ENCODE measurements at regions not wholly inside any gene's neighbourhood (a gene's known extent, or its start where the extent isn't known, plus 50 kb on each side); places are given as distances from the start of the nearest gene placed in this dataset.

DNA sequence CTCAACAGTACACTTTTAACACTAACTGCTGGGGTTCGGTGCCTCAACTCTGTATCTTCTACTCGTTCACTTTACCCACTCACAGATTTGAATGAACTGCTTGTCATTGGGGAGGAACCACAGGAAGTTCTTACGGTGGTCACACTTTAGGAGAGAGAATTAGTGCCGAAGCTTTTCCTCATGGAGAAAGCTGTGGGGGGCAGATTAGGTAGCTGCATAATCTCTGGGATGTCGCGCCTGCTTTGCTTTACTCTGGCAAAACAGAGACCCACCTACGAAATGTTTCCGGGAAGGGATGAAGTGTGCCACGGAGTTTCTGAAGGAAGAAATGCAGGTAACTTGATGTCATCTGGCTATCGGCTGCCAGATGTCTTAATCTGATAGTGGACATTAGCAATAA, 949.7 kb upstream of the TENM3 start:
- no peak for DNase-seq

DNA sequence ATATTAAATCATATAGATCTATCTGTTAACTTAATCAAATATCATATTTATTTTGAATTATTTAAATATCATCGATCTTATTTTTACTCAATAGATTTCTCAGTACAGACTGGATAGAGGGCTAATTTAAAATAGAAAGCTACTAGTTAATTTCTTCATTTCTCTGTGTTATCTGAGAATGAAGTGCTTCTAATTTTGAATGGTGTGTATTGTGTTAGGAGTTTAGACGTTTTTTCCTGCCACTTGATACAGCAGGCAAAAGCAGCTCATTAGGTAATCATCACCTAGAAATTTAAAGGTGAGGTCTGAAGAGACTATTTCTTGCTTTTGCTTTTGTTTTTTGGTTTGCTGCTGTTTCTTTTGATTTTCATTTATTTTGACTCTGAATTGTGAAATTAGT, 948.8 kb upstream of the TENM3 start:
- DNase-seq, result no peak

DNA sequence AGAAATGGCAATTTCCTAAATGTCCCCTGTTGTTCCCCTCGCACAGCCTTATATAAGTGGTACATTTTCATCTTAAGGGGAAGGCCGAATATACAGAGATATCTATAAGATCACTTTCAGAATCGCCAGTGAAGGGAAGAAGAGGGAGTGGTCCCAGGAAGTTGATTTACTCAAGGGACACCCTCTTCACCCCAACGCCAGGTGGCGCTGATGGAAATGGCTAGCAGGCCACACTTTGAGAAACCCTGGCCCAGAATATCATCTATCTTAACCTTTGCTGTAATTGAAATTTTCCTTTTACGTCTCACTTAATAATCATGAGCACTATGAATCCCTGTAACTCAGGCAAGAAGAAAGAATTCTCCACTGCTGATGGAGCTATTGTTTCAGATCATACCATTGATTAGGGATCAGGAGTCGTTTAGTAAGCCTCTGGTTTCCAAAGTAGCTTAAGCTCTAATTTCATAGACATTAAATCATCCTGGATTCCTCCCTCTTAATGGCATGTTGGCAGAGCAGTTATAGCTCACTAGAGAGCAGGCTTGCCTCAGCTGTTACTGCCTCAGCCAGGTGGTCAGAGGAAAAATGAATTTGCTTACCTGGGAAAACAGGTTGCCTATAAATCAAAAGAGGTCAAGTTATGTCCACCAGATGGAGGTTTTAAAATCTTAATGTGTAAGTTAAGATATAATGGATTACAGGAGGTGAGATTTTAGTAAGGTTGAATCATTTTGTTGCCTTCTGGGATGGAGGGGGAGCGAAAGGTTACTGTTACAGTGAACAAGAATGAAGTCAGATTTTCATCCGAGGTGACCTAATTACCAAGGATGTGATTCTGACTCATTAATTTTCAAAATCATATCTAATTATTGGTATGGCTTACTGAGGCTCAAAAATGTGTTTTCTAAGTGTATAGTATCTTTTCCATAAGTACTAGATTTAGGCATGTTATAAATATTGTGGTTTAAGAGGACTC, 941.2 kb upstream of the TENM3 start:
- no peak for DNase-seq

DNA sequence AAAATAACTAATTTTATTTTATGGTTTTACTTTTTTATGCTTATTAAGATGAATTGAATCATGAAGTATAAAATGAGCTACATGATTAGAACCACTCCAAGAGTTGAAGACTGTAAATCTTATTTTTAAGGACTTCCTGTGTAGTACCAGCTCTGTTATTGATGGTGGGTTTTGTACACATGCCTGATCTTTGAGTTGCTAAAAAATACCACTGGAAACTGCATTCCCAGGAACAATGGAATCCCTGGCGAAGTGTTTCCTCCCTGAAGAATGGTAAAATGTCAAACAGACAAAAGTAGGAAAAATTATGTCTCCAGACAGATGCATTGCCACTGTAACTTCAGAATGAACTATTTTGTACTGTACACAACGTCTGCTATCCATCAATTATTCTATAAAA, 935.4 kb upstream of the TENM3 start:
- DNase-seq, result no peak

DNA sequence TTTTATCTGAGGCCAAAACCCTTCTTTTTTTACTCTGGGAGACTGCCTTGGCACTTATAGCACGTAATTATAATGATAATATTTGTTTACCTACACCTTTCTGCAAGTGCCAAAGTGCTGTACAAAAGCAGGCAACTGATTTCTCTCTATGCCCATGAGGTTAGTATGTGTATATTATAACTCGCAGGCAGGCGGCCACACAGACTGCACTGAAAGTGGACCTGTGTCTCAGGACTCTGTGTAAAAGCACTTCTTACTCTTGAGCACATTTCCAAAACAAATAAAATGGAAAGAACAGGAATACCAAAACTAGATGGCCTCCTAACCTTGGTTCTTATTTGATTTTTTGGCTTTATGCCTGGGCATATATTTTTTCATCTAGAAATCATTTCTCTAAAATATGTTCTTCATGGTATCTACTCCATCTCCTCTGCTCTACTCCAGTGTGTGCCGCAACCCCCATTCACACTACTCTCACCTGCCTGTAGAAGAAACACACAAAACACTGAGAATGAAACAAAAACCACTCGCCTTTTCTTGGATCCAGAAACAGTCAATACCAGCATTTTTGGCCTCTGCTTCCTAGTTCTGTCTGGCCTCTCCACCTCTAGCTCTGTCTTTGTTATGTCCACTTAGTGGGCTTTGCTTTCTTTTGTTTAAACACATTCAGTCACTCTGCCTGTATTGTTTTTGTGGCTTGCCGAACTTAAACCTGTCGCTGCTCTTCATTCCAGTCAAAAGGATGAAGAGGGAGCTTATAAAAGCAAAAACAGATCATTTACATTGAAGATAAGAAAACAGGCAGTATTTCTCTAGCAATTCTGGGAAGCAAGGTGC, 934.5 kb upstream of the TENM3 start:
- DNase-seq, result peak; percentile 39

DNA sequence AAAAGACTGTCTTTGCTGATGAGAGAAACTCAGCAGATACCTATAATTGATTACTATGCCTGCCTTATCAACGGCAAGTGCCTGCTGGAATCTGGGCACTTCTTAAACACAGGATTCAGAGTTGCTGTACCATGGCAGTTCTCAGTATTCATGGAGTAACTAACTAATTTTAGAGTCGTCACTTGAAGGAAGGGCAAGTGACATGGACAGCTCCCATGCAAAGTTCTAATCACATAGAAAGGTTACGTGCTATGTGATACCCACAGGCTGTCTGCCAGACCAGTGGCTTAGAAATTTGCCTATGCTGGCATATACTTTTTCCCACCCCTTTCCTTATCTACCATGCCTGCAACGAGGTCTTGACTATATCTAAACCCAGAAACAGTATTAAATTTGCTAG, 931.1 kb upstream of the TENM3 start:
- DNase-seq, result no peak

DNA sequence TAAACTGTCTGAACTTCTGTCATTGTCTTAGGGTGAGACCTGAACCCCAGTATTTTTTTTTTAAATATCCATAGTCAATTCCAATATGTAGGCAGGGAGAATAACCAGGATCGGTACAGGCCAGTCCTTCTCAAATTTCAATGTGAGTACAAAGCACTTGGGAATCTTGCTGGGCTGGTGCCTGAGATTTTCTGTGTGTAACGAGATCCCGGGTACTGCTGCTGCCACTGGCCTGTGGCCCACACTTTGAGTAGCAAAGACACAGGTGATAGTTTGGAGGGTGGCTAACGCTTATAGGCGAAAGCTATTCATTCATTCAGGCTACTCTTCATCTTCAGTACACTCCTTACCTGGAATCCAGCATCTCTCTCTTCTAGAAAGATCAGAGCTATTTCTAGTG, 923.6 kb upstream of the TENM3 start:
- DNase-seq, result peak; percentile 8

DNA sequence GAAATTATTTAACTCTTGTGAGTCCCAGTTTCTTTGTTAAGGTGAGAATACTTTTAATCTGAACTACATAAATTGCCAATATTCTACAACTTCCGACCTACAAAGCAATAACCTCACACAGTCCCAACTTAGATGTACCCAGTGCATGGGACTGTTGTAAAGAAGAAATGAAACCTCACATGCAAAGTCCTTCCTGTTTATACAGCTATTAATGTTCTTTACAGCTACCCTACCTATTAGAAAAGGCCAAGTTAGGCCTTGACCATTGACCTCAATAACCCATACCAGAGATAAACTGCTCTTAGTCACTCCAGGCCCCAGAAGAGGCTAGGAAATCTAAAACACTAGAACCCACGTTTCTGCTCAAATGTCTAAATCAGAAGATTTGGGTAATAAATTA, 920.1 kb upstream of the TENM3 start:
- DNase-seq, result no peak

DNA sequence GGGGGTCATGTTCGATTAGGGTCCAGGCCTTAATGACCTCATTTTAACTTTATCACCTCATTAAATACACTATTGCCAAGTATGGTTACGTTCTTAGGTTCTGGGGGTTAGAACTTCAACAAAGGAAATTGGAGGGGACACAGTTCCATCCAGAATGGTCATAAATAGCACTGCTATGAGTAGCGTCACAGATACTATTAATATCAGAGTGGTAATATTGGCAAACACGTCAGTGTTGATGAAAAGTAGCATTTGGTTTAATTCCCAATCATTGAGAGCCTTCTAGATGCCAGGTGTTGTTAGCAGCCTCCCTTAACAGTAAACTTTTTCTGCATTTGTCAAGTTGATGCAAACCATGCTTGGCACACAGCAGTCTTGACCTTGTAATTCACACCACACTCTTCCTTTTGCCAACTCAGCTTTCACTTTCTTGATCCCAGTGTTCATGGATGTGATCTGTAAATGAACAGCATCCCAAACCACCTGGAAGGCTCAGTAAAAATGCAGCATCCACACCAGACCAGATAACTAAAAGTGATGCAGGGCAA, 912.5 kb upstream of the TENM3 start:
- DNase-seq, result no peak

DNA sequence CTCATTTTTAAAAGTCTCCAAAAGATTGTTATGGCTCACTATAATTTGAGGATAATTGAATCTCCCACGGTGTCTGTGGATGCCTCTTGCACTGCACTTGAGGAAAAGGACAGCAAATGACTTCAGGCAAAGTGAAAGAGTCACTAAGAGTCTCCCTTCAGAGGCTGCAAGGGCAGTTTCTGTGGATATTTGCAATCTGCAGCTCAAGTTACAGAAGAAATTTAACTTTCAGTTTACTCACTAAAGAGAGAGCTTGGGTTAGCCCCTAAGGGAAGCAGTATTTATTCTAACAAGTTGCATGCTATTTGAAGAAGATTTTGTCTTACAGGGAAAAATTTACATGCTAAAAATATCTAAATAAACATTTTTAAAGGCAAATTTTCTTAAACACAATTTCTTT, 912.0 kb upstream of the TENM3 start:
- DNase-seq, result no peak

DNA sequence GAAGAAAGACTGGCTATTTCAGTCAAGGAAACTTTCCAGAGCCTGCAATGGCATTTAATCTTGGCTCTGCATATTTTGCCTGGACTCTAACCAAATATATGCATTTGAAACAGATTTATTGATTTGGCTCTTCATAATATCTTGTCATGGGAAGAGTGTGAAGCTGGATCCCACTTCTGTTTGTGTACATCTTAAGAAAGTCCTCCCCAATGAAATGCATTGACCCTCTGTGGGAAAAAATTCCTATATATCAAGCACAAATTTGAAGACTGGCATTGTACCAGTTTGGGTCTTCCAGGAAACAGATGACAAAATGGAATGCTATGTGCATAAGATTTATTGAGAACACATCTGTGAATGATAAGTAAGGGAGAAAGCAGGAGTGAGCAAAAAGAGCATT, 897.3 kb upstream of the TENM3 start:
- DNase-seq, result no peak

DNA sequence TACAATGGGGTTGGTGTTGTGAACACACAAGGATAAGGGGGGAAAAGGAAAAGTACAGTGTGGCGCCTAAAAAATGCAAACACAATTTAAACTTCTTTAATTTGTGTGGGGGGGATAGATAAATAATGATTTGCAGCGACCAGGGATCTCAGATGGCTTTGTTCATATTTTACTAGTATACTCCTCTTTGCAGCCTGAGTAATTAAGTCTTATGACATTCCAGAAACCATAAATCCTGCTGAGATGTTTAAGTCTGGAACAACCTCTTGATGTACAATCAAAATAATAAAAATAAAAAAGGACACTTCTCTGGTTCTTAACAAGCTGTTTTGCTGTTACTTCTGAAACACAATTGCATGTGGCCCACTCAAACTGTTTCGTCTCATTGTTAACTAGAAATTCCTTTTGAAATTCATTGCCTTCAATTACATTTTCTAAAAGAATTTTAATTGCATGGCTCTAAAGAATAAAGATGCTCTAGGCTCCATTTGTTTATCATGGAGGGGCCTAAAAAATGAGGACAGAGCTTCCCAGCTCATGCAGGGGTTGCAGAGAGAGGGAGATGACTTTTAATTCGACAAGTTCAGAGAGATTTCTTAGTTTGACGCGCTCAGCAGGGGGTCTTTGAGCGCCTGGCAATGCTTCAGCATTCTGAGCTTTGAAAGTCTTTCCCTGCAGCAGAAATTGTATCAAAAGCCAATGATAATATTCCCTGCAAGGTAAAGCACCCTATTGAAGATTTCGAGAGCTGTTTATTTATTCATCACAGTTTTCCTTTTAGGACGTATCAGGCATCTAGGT, 892.4 kb upstream of the TENM3 start:
- DNase-seq, result peak; percentile 49

DNA sequence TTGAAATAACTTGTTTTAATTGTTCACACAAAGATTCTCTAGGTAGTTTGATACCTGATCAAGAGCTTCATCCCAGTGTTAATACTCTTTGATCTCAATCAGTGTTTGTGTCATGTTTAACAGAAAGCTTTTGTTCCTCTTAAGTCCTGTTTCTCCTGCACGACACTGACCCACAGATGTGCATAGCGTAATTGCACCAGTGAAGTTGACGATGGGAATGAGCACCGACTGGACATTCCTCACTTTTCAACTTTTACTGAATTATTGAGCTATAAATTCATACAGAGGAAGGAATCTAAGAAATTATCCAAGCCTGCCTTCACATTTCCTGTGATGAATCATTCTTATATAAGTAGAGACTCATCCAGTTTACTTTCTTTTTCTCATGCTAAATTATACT, 878.7 kb upstream of the TENM3 start:
- no peak for DNase-seq

DNA sequence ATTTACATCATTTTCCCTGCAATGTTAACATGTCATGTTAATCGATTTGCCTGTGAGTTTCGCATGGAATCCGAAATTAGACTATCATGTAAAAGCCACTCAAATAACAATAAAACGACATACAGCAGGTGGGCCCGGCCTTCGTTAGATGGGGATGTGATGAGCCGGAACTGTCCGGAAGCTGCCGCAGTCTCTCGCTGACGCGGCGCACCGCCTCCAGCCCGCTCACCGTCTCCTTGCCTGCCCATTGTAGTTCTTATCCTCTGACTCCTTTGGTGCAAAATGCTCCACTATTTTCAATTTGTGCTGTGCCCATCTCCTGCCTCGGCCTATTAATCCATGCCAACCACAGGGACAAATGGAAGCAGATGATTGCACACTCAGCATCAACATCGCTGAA, 877.5 kb upstream of the TENM3 start:
- DNase-seq, result no peak

DNA sequence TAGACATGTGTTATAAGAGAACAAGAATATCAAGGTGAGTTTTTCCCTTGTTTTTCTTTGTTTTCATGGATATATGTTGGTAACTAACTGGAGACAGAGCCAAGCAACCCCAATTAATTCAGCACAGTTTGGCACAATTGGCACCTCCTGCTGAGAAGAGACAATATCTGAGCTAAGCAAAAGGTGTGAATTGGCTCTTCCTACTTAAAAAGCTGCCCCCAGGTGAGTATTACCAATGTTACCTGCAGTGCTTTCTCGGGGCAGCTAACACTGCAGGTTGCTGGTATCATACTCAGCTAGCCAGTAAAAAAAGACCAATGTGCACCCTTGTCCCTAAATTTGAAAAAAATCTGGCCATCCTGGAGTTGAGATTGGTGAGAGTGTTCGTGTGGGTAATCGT, 871.2 kb upstream of the TENM3 start:
- DNase-seq, result no peak

DNA sequence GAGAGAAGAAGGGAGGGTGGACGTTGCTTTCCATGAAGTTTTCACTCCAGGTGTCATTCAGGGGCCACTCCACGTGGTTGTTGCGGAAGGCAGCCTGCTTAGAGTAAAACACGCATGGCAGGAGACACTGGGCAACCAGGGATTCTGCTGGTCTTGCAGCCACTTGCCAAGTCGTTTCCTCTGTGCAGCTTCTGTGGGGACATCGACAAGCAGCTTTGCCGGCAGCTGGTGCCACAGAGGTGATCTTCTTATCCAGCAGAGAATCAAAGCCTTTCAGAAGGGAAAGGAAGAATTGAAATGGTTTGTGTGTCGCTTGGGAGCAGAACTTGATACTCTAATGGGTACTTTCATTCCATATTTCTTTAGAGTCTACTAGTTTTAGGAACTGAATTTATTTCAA, 867.1 kb upstream of the TENM3 start:
- DNase-seq, result no peak

DNA sequence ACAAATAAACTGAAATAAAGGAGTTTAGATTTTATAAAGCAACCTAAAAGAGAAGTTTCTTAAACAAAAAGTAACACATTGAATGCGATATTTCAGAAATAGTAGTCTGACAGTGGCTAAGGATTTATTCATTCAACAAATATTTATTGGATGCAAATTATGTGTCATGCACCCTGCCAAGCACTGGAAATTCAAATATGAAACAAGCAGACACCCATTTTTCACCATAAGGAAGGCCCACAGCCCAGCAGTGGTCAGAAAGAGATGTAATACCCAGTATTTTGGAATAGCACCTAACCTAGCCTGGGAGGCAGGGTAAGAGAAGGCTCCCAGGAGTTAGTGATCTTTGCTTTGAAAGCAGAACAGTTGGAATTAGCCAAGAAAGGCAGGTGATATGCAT, 855.1 kb upstream of the TENM3 start:
- DNase-seq, result no peak

DNA sequence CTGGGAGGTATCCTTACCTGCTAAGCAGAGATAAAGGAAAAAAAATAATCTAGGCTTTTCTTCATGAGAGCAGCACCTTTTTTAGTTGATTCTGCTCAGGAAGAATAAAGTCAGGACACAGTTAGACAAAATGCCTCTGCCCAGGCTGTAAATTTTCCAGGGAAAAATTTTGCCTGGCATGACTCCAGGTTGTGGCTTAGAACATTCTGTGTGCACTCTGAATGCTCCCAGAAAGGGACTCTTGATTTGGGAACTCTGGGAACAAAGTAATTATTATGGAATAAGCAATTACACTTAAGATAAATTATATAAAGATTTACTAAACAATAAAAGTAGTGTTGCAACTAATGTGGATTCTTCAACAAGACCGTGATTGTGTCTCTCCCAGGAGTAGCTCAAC, 826.2 kb upstream of the TENM3 start:
- no peak for DNase-seq

DNA sequence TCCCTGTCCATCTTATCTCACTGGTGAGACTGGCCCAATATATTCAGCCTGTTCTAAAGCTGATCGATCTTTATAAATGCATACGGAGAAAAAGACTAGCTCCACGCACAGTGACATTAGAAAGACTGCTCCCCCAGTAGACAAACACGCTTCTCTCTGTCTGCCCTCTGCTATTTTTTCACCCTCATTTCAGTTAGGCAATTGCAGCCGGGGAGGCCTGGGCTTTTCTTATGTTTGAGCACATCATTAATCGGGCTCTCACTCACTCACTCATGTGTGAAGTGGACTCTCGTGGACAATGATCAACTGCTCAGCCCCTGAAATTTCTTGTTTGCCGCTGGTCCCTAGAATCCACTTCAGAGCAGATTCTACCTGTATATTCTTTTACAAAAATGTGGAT, 824.7 kb upstream of the TENM3 start:
- peak; percentile 38 for DNase-seq

DNA sequence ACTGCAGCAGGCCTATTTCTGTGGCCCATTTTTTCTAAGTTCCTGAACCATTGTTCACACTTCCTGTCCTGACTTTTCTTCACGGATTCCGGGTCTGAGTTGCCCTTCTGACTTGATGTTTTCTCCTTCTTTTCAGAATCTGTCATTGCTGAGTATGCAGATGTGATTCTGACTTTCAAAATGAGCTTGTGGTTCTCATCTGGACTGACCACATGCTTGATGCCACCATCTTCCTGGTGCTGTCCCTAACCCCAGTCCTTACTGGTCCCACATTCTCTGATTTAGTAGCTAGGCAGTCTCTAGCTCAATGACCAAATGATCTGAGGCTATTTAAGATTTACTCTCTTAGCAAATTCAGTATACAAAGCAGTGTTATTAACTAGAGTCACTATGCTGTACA, 822.3 kb upstream of the TENM3 start:
- DNase-seq, result no peak

DNA sequence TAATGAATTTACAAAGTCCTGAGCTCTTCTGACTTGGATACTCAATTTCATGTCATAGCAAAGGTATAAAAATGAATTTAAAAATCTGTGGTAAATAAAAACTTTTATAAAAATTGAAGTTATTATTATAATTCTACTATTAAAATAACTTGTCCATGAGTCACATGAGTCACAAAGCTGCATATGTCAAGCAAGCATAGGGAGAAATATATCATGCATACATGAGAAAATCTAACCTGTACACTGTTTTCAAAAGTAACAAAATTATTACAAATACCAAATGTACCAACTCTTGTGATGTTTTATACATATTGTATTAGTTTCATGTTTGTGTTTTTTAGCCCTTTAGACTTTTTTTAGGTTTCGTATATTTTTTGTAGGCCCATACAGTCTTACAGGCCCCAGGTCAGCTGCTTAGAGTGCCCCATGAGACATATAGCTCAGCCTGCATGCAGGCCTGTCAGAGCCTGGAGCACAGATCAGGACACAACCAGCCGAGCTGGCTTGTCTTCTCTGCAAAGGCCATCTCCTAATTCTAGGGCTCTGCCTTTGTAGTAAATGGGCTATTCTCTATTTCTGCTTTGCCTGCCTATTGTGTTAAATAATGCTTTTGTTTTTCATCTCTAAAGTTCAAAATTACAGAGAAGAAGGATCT, 818.7 kb upstream of the TENM3 start:
- no peak for DNase-seq

DNA sequence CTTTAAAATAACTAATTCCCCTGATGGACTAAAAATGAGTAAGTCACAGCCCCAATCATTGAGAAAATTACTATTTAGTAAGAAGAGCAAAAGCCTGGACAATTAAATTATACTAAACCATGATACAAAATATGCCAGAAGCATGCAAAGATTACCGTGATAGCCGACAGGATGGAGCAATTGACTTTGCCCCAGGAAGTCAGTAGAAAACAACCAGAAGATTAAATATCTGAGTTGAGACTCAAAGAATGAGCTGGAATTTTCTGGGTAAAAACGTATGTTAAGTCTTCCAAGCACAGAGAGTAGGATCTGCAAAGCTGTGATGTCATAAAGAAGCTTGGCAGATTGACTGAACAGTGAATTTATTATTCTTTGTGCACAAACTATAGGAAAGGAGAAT, 816.1 kb upstream of the TENM3 start:
- no peak for DNase-seq

All from DMS79 (cell line).